B cell (primary cell): ENCODE measurements at regions not wholly inside any gene's neighbourhood (a gene's known extent, or its start where the extent isn't known, plus 50 kb on each side); places are given as distances from the start of the nearest gene placed in this dataset.

Experiments
- ATAC-seq: fragments of 200-7000 bp; cut with Tn5 transposase; one replicate; pipeline ENCODE4 v1.10.0; 2021; ENCODE audit warnings: low read depth, mild to moderate bottlenecking, moderate number of reproducible peaks, moderate library complexity
- CTCF ChIA-PET: fragments of 350-600 bp; sonication (Branson Sonifier 250); formaldehyde crosslinking; loops from one replicate; lab custom pipeline; 2021; ENCODE audit warnings: antibody characterized with exemption, inconsistent platforms; lab: Charles Lee
- POLR2A ChIA-PET: fragments of 350-600 bp; sonication (Branson Sonifier 250); formaldehyde crosslinking; loops from one replicate; lab custom pipeline; 2021; ENCODE audit warnings: antibody characterized with exemption; lab: Charles Lee
- DNase-seq: peaks from one replicate; pipeline ENCODE4 v3.0.0; 2013
- H2AFZ ChIP-seq: 2 replicates; pipeline ENCODE4 v1.6.1; 2012; ENCODE audit warnings: mild to moderate bottlenecking, low read depth, low read length; ENCODE audit not compliant: insufficient read depth, poor library complexity, severe bottlenecking
- H3K27ac ChIP-seq, 2 donors: 1 replicate in 1 of 2; 2 replicates in 1 of 2; pipeline ENCODE4 v1.5.1; 2012 to 2013; ENCODE audit warnings: low read length in 2 of 2, mild to moderate bottlenecking in 2 of 2, moderate library complexity in 1 of 2
- H3K27me3 ChIP-seq, 4 experiments: fragments of 200-600 bp in 1 of 4; sonication (generic) in 1 of 4; replicated peaks in 1 of 4; 1 replicate in 2 of 4; 2 replicates in 2 of 4; pipeline versions ENCODE4 v1.6.1 to v1.7.0; 2013 to 2016; ENCODE audit warnings: low read length in 3 of 4, mild to moderate bottlenecking in 2 of 4, mixed read lengths in 1 of 4, moderate library complexity in 1 of 4; ENCODE audit not compliant: insufficient read depth in 4 of 4, control insufficient read depth in 3 of 4; ENCODE audit errors: control extremely low read depth in 1 of 4
- H3K36me3 ChIP-seq, 2 experiments: replicated peaks in 1 of 2; 1 replicate in 1 of 2; 2 replicates in 1 of 2; pipeline versions ENCODE4 v1.6.1 to v1.7.1; 2013; ENCODE audit warnings: low read length in 1 of 2; ENCODE audit not compliant: insufficient read depth in 2 of 2, control insufficient read depth in 1 of 2; ENCODE audit errors: control extremely low read depth in 1 of 2, extremely low read depth in 1 of 2
- H3K4me1 ChIP-seq, 2 donors: fragments of 200-600 bp in 1 of 2; sonication (generic) in 1 of 2; 1 replicate in 1 of 2; 2 replicates in 1 of 2; pipeline versions ENCODE4 v1.5.1 to v1.6.1; 2013 to 2017; ENCODE audit warnings: low read length in 2 of 2; ENCODE audit not compliant: control insufficient read depth in 2 of 2, insufficient read depth in 2 of 2
- H3K4me2 ChIP-seq: replicated peaks from 2 replicates; pipeline ENCODE3; 2012; ENCODE audit warnings: mild to moderate bottlenecking, low read depth, low read length; ENCODE audit not compliant: poor library complexity, severe bottlenecking
- H3K4me3 ChIP-seq, 5 experiments: fragments of 200-600 bp in 1 of 5; sonication (generic) in 1 of 5; 1 replicate in 3 of 5; 2 replicates in 2 of 5; pipeline versions ENCODE4 v1.5.1 to v1.7.0; 2011 to 2016; ENCODE audit warnings: low read length in 4 of 5, mild to moderate bottlenecking in 4 of 5, low read depth in 2 of 5, control low read depth in 1 of 5, moderate library complexity in 1 of 5; ENCODE audit not compliant: insufficient read depth in 1 of 5; ENCODE audit errors: control extremely low read depth in 1 of 5, extremely low read depth in 1 of 5
- H3K79me2 ChIP-seq: fragments of 200-600 bp; sonication (generic); one replicate; pipeline ENCODE4 v1.6.0; 2016; ENCODE audit warnings: low read length; ENCODE audit not compliant: control insufficient read depth, insufficient read depth
- H3K9ac ChIP-seq: fragments of 200-600 bp; sonication (generic); 2 replicates; pipeline ENCODE4 v1.6.1; 2017; ENCODE audit warnings: mild to moderate bottlenecking, low read length, moderate library complexity
- H3K9me3 ChIP-seq, 3 donors: one replicate each; pipeline versions ENCODE4 v1.6.1 to v1.7.1; 2013; ENCODE audit warnings: low read length in 2 of 3; ENCODE audit not compliant: control insufficient read depth in 2 of 3, insufficient read depth in 1 of 3; ENCODE audit errors: control extremely low read depth in 1 of 3
- H4K20me1 ChIP-seq: 2 replicates; pipeline ENCODE4 v1.6.0; 2012; ENCODE audit warnings: mild to moderate bottlenecking, low read length; ENCODE audit not compliant: insufficient read depth, control insufficient read depth, poor library complexity, severe bottlenecking
- H3K27ac Mint-ChIP-seq: one replicate; pipeline ENCODE4 v1.8.0; 2021; ENCODE audit warnings: mixed read lengths
- H3K27me3 Mint-ChIP-seq: one replicate; pipeline ENCODE4 v1.8.0; 2021; ENCODE audit warnings: mixed read lengths
- H3K4me1 Mint-ChIP-seq: one replicate; pipeline ENCODE4 v1.8.0; 2021; ENCODE audit warnings: mixed read lengths
- H3K4me3 Mint-ChIP-seq: one replicate; pipeline ENCODE4 v1.8.0; 2021; ENCODE audit warnings: mixed read lengths
- H3K9me3 Mint-ChIP-seq: one replicate; pipeline ENCODE4 v1.8.0; 2022; ENCODE audit warnings: mixed read lengths; ENCODE audit not compliant: insufficient read depth
- EZH2 ChIP-seq: IDR thresholded peaks from 2 replicates; pipeline ENCODE4 v1.6.1; 2012; ENCODE audit warnings: borderline replicate concordance, low read depth, mild to moderate bottlenecking, moderate library complexity, low read length; ENCODE audit not compliant: insufficient read depth, poor library complexity, severe bottlenecking
- WGBS: methylation state at CpG from one replicate; pipeline ENCODE4 v1.1.5; 2013; ENCODE audit warnings: missing lambda C conversion rate; ENCODE audit not compliant: insufficient coverage; 5-methylcytosine and 5-hydroxymethylcytosine counted together
- intact Hi-C: fragments of 100-400 bp; cut with micrococcal nuclease; formaldehyde crosslinking; loops from one replicate; pipeline ENCODE4 v1.10.0; 2022
- TF ChIP-seq, protein P1 (sequence below): fragments of 200-600 bp; IDR thresholded peaks from one replicate; pipeline ENCODE4 v1.8.0; 2022; ENCODE audit warnings: antibody characterized with exemption, mild to moderate bottlenecking

GRCh38 chrX:13469963-13470684, 99.3 kb upstream of the EGFL6 start:
- WGBS = 100% methylated on average over 1 of the region's 4 CpGs
- Histone ChIP-seq H3K4me1 (peaks cover 46 to 47% of the 10 kb centered on the region in 2 donors), H3K27me3 (no peaks in the 10 kb centered on the region), H3K9me3 (no peaks in the 10 kb centered on the region), H3K36me3 (no peaks in the 10 kb centered on the region), H4K20me1 (no peaks in the 10 kb centered on the region), H3K4me2 (no peak overlapping the region), H3K27ac (no peak overlapping the region), H2AFZ (peak overlapping the region; percentile 37), H3K79me2 (no peaks in the 10 kb centered on the region), H3K9ac (no peak overlapping the region), H3K4me3 (no peak overlapping the region)
- ATAC-seq = no peak
- ChIA-PET CTCF (no interaction called here), POLR2A (no interaction called here)
- Mint-ChIP-seq H3K4me3 (peak overlapping the region; percentile 24), H3K27ac (peak overlapping the region; percentile 48), H3K4me1 (peaks cover 53% of the 10 kb centered on the region), H3K9me3 (no peaks in the 10 kb centered on the region), H3K27me3 (no peaks in the 10 kb centered on the region)
- DNase-seq = no peak
- no peak for TF ChIP-seq EZH2
- TF ChIP-seq, protein P1, sequence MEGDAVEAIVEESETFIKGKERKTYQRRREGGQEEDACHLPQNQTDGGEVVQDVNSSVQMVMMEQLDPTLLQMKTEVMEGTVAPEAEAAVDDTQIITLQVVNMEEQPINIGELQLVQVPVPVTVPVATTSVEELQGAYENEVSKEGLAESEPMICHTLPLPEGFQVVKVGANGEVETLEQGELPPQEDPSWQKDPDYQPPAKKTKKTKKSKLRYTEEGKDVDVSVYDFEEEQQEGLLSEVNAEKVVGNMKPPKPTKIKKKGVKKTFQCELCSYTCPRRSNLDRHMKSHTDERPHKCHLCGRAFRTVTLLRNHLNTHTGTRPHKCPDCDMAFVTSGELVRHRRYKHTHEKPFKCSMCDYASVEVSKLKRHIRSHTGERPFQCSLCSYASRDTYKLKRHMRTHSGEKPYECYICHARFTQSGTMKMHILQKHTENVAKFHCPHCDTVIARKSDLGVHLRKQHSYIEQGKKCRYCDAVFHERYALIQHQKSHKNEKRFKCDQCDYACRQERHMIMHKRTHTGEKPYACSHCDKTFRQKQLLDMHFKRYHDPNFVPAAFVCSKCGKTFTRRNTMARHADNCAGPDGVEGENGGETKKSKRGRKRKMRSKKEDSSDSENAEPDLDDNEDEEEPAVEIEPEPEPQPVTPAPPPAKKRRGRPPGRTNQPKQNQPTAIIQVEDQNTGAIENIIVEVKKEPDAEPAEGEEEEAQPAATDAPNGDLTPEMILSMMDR = no peak
- intact Hi-C loops = loop anchor here (5.0 kb wide), 2 partner anchors 48 to 208 kb away; no protein-coding TSS in a partner anchor

DNA sequence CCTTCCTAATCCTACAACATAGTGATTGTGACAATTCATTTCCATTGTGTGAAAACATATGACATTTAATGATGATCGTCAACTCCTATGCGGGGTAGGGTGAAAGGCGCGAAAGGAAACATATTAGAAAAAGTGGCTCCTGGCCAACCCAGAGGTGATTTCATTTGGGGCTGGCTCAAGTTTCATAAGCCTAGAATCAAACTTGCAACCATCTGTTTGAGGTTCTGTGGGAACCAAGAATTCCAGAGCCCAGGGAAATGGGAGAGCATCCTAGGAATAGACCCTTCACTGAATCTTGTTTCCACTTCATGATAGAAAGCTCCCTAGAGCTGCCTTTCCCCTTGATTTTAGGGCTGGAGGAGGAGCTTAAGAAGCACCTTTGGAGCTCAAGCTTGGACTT, 101.3 kb upstream of the EGFL6 start:
- intact Hi-C loops = no loop called here
- Mint-ChIP-seq H3K27ac (no peak overlapping the region), H3K9me3 (no peaks in the 10 kb centered on the region), H3K4me1 (peaks cover 34% of the 10 kb centered on the region), H3K4me3 (no peak overlapping the region), H3K27me3 (no peaks in the 10 kb centered on the region)
- no peak for TF ChIP-seq EZH2
- TF ChIP-seq, protein P1 = no peak
- no peak overlapping the region for H3K9ac ChIP-seq
- ATAC-seq (no peak), DNase-seq (no peak)
- H3K4me2 ChIP-seq = no peak overlapping the region
- no peaks in the 10 kb centered on the region for H3K36me3 ChIP-seq
- no peak overlapping the region for H2AFZ ChIP-seq
- no peaks in the 10 kb centered on the region for H3K9me3 ChIP-seq
- CTCF ChIA-PET = no interaction called here
- H3K27me3 ChIP-seq = no peaks in the 10 kb centered on the region
- H3K4me1 ChIP-seq = peaks cover 27 to 31% of the 10 kb centered on the region in 2 donors
- no peak overlapping the region for H3K4me3 ChIP-seq
- POLR2A ChIA-PET = interaction anchor here (0.7 kb wide), 1 partner anchor 14 kb away, joined by 4 read pairs; no protein-coding TSS in a partner anchor
- H4K20me1 ChIP-seq = no peaks in the 10 kb centered on the region
- WGBS = no CpG with 5 or more reads among the region's 4 CpGs
- no peaks in the 10 kb centered on the region for H3K79me2 ChIP-seq
- H3K27ac ChIP-seq = no peak overlapping the region
